Non-pigmented ciliary epithelial cell (primary cell): ENCODE measurements at regions not wholly inside any gene's neighbourhood (a gene's known extent, or its start where the extent isn't known, plus 50 kb on each side); places are given as distances from the start of the nearest gene placed in this dataset.
A peak's percentile ranks its signal among the peaks of the same experiment; 100 is the strongest.

Experiments
- DNase-seq: peaks from one replicate; pipeline ENCODE4 v3.0.0-alpha.2; 2010; ENCODE audit warnings: low read depth

GRCh38 chr5:87053146-87053545 is 214.5 kb upstream of the RASA1 start:
- DNase-seq, result no peak

- no peak for DNase-seq
Observed at GRCh38 chr5:87054821-87055220, 212.9 kb upstream of the RASA1 start.

GRCh38 chr5:87061046-87061445 is 206.6 kb upstream of the RASA1 start:
- peak; percentile 8 for DNase-seq

GRCh38 chr5:87069311-87069710 is 198.4 kb upstream of the RASA1 start:
- DNase-seq, result no peak

GRCh38 chr5:87069974-87070608 is 197.6 kb upstream of the RASA1 start:
- DNase-seq, result peak; percentile 50

- no peak for DNase-seq
Observed at GRCh38 chr5:87074072-87074471, 193.6 kb upstream of the RASA1 start.

- no peak for DNase-seq
Observed at GRCh38 chr5:87074934-87075541, 192.6 kb upstream of the RASA1 start.

- DNase-seq, result no peak
Observed at GRCh38 chr5:87076411-87076810, 191.3 kb upstream of the RASA1 start.

GRCh38 chr5:87076931-87077330 is 190.8 kb upstream of the RASA1 start:
- peak; percentile 13 for DNase-seq

GRCh38 chr5:87079219-87079618 is 188.5 kb upstream of the RASA1 start:
- DNase-seq, result no peak

GRCh38 chr5:87081016-87081415 is 186.7 kb upstream of the RASA1 start:
- DNase-seq, result no peak

GRCh38 chr5:87081511-87082372 is 185.9 kb upstream of the RASA1 start:
- DNase-seq, result no peak

GRCh38 chr5:87094347-87094746 is 173.3 kb upstream of the RASA1 start:
- no peak for DNase-seq

- no peak for DNase-seq
Observed at GRCh38 chr5:87094833-87095232, 172.8 kb upstream of the RASA1 start.

GRCh38 chr5:87095787-87096186 is 171.9 kb upstream of the RASA1 start:
- DNase-seq, result no peak

- no peak for DNase-seq
Observed at GRCh38 chr5:87097664-87098063, 170.0 kb upstream of the RASA1 start.

GRCh38 chr5:87099291-87099839 is 168.3 kb upstream of the RASA1 start:
- DNase-seq, result no peak

GRCh38 chr5:87099968-87100367 is 167.7 kb upstream of the RASA1 start:
- no peak for DNase-seq

GRCh38 chr5:87101321-87101720 is 166.4 kb upstream of the RASA1 start:
- DNase-seq, result no peak

- DNase-seq, result no peak
Observed at GRCh38 chr5:87102841-87103240, 164.8 kb upstream of the RASA1 start.

GRCh38 chr5:87103616-87104287 is 163.9 kb upstream of the RASA1 start:
- no peak for DNase-seq

GRCh38 chr5:87105577-87105976 is 162.1 kb upstream of the RASA1 start:
- no peak for DNase-seq
